ENCODE measurements at regions not wholly inside any gene's neighbourhood (a gene's known extent, or its start where the extent isn't known, plus 50 kb on each side); places are given as distances from the start of the nearest gene placed in this dataset.

DNA sequence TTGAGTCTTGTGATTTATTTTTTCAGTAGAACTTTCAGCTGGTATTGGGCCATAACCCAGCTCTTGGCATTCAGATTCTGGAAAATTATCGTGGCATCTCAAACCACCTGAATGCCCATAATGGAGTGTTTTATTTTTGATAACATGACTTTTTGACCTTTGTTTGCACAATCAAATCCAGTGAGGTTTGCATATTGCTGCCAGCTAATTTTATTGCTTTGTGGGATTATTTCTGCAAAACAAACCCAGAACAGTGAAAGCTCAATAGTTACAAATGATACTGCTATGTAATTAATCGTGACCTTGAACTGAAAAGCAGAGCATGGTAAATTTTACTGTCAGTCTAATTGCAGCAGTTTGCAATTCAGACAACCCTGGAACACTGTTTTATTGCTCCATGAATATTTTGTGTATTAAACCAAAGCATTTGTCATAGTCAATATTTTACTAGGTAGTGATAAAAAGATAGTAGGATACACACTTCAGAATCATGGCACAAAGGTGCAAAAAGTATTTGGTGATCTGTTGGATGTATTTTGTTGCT, 255.2 kb upstream of the NAV3 start:
- Histone ChIP-seq H3K56ac (ENCODE audit: insufficient read length, low read depth, low read length) (no peak overlapping the region), H4K8ac (replicated peaks; ENCODE audit: insufficient read length, low read depth, low read length) (no peak overlapping the region), H3K23ac (ENCODE audit: insufficient read length, low read depth, low read length) (no peak overlapping the region), H3K79me1 (ENCODE audit: insufficient read depth, low read depth, low read length, poor library complexity, severe bottlenecking) (no peaks in the 10 kb centered on the region), H3K27me3 (ENCODE audit: insufficient read depth, low read length) (no peaks in the 10 kb centered on the region), H2AK5ac (ENCODE audit: insufficient read length, low read length) (no peak overlapping the region), H2BK15ac (ENCODE audit: low read depth, low read length) (no peak overlapping the region), H2BK12ac (ENCODE audit: insufficient read length, low read depth, low read length) (no peak overlapping the region), H3K27ac (ENCODE audit: insufficient read length, low read depth, low read length) (no peak overlapping the region), H3K4me2 (ENCODE audit: insufficient read depth, insufficient read length, low read length) (no peak overlapping the region), H2BK120ac (ENCODE audit: low read depth, low read length, poor library complexity, severe bottlenecking) (no peak overlapping the region), H2BK5ac (ENCODE audit: insufficient read length, low read length) (no peak overlapping the region), H3K18ac (ENCODE audit: insufficient read length, low read depth, low read length) (no peak overlapping the region), H3K23me2 (ENCODE audit: insufficient read length, low read depth, low read length, poor library complexity, severe bottlenecking) (no peaks in the 10 kb centered on the region), H3K4ac (ENCODE audit: low read depth, low read length) (no peak overlapping the region), H4K91ac (ENCODE audit: insufficient read length, low read depth, low read length) (no peak overlapping the region), H2BK20ac (ENCODE audit: low read depth, low read length, poor library complexity, severe bottlenecking) (no peak overlapping the region), H3T11ph (ENCODE audit: low read length) (no peak overlapping the region), H3K79me2 (ENCODE audit: insufficient read depth, low read length) (no peaks in the 10 kb centered on the region), H3K9ac (ENCODE audit: extremely low read depth, insufficient read length, low read length) (no peak overlapping the region), H2AFZ (ENCODE audit: low read length) (no peak overlapping the region), H3K4me1 (ENCODE audit: insufficient read depth, low read length) (no peaks in the 10 kb centered on the region), H3K9me3 (ENCODE audit: control insufficient read depth, low read depth, low read length) (no peaks in the 10 kb centered on the region), H4K20me1 (ENCODE audit: control insufficient read depth, insufficient read depth, insufficient read length) (no peaks in the 10 kb centered on the region), H4K5ac (ENCODE audit: insufficient read length, low read depth, low read length) (no peak overlapping the region), H3K14ac (ENCODE audit: insufficient read depth, low read length) (no peak overlapping the region)
- Mint-ChIP-seq H3K27me3 (ENCODE audit: low read depth) (no peaks in the 10 kb centered on the region), H3K4me1 (no peaks in the 10 kb centered on the region), H3K36me3 (ENCODE audit: insufficient read depth in 1 of 3, low read depth in 3 of 3) (no peaks in the 10 kb centered on the region), H3K9me3 (no peaks in the 10 kb centered on the region), H3K4me3 (no peak overlapping the region), H3K27ac (no peak overlapping the region)
- TF ChIP-seq, protein P1, sequence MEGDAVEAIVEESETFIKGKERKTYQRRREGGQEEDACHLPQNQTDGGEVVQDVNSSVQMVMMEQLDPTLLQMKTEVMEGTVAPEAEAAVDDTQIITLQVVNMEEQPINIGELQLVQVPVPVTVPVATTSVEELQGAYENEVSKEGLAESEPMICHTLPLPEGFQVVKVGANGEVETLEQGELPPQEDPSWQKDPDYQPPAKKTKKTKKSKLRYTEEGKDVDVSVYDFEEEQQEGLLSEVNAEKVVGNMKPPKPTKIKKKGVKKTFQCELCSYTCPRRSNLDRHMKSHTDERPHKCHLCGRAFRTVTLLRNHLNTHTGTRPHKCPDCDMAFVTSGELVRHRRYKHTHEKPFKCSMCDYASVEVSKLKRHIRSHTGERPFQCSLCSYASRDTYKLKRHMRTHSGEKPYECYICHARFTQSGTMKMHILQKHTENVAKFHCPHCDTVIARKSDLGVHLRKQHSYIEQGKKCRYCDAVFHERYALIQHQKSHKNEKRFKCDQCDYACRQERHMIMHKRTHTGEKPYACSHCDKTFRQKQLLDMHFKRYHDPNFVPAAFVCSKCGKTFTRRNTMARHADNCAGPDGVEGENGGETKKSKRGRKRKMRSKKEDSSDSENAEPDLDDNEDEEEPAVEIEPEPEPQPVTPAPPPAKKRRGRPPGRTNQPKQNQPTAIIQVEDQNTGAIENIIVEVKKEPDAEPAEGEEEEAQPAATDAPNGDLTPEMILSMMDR (conservative IDR thresholded peaks at IDR 0.05) = no peak
- WGBS (ENCODE audit: extremely low coverage, insufficient read length, low lambda C conversion rate) = no CpG with 5 or more reads among the region's 2 CpGs
- DNase-seq = no peak
